ENCODE measurements at regions not wholly inside any gene's neighbourhood (a gene's known extent, or its start where the extent isn't known, plus 50 kb on each side); places are given as distances from the start of the nearest gene placed in this dataset.

- Histone ChIP-seq H3K23me2 (ENCODE audit: insufficient read length, low read depth, low read length, poor library complexity, severe bottlenecking) (no peaks in the 10 kb centered on the region), H3K27ac (ENCODE audit: insufficient read length, low read depth, low read length) (no peak overlapping the region), H3K9ac (ENCODE audit: extremely low read depth, insufficient read length, low read length) (no peak overlapping the region), H3K18ac (ENCODE audit: insufficient read length, low read depth, low read length) (no peak overlapping the region), H3K79me2 (ENCODE audit: insufficient read depth, low read length) (peaks cover 17% of the 10 kb centered on the region; the same call in 1 of the 2 replicates), H4K8ac (replicated peaks; ENCODE audit: insufficient read length, low read depth, low read length) (no peak overlapping the region), H3K56ac (ENCODE audit: insufficient read length, low read depth, low read length) (no peak overlapping the region), H4K20me1 (ENCODE audit: control insufficient read depth, insufficient read depth, insufficient read length) (no peaks in the 10 kb centered on the region), H3K4me2 (ENCODE audit: insufficient read depth, insufficient read length, low read length) (no peak overlapping the region), H4K5ac (ENCODE audit: insufficient read length, low read depth, low read length) (no peak overlapping the region), H3K4ac (ENCODE audit: low read depth, low read length) (no peak overlapping the region), H2AFZ (ENCODE audit: low read length) (no peak overlapping the region), H2BK12ac (ENCODE audit: insufficient read length, low read depth, low read length) (no peak overlapping the region), H3K9me3 (ENCODE audit: control insufficient read depth, low read depth, low read length) (no peaks in the 10 kb centered on the region), H3K23ac (ENCODE audit: insufficient read length, low read depth, low read length) (no peak overlapping the region), H2BK5ac (ENCODE audit: insufficient read length, low read length) (no peak overlapping the region), H3T11ph (ENCODE audit: low read length) (no peak overlapping the region), H3K79me1 (ENCODE audit: insufficient read depth, low read depth, low read length, poor library complexity, severe bottlenecking) (peaks cover 2% of the 10 kb centered on the region), H4K91ac (ENCODE audit: insufficient read length, low read depth, low read length) (no peak overlapping the region), H3K14ac (ENCODE audit: insufficient read depth, low read length) (no peak overlapping the region), H2BK15ac (ENCODE audit: low read depth, low read length) (no peak overlapping the region), H2BK120ac (ENCODE audit: low read depth, low read length, poor library complexity, severe bottlenecking) (no peak overlapping the region), H3K27me3 (ENCODE audit: insufficient read depth, low read length) (no peaks in the 10 kb centered on the region), H2BK20ac (ENCODE audit: low read depth, low read length, poor library complexity, severe bottlenecking) (no peak overlapping the region), H2AK5ac (ENCODE audit: insufficient read length, low read length) (no peak overlapping the region), H3K4me1 (ENCODE audit: insufficient read depth, low read length) (peaks cover 11% of the 10 kb centered on the region)
- Mint-ChIP-seq H3K4me3 (no peak overlapping the region), H3K9me3 (no peaks in the 10 kb centered on the region), H3K36me3 (ENCODE audit: insufficient read depth in 1 of 3, low read depth in 3 of 3) (no peaks in the 10 kb centered on the region), H3K27me3 (ENCODE audit: low read depth) (no peaks in the 10 kb centered on the region), H3K4me1 (peaks cover 47 to 48% of the 10 kb centered on the region in 2 experiments), H3K27ac (peak overlapping the region in 2 of 3 experiments; percentile 5 to 81; a peak in 3 of 7 replicates)
- TF ChIP-seq CTCF (conservative IDR thresholded peaks at IDR 0.05), result no peak
- no CpG with 5 or more reads among the region's 8 CpGs for WGBS (ENCODE audit: extremely low coverage, insufficient read length, low lambda C conversion rate)
- DNase-seq, result no peak
Observed at GRCh38 chr6:21824431-21825177, 231.1 kb downstream of the SOX4 start.
